ENCODE measurements at regions not wholly inside any gene's neighbourhood (a gene's known extent, or its start where the extent isn't known, plus 50 kb on each side); places are given as distances from the start of the nearest gene placed in this dataset.
"Not testable (repeated sequence)": the region's sequence is repeated elsewhere in the genome, so short reads cannot be mapped to it uniquely, and the experiment has no call there.

DNA sequence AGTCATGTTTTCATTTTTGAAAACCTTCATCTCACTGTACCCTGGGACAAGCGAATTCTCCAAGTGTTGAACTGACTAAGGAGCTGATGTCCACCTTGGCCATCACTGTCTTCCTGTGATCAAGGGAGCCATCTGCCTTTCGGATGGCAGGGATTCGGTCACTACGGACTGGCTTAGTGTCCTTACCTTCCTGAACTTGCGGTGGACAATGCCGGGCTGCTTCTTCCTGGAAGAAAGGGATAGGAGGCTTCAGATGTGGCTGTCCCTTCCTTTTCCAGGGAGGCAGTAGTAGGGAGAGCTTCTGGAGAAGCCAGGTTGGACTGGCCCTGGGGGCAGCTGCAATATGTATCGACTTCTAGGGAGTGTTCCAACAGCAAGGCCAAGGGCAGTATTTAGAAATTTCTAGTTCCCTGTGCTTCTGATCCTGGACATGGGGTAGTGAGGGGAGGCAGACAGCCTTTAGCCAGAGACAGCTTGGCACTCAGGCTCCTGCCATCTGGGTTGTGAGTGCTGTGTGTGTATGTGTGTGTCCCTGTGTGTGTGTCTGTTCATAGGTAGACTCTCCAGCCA is 114.6 kb downstream of the IER5 start:
- no peak for DNase-seq (ENCODE audit: low read depth in 2 of 2)

DNA sequence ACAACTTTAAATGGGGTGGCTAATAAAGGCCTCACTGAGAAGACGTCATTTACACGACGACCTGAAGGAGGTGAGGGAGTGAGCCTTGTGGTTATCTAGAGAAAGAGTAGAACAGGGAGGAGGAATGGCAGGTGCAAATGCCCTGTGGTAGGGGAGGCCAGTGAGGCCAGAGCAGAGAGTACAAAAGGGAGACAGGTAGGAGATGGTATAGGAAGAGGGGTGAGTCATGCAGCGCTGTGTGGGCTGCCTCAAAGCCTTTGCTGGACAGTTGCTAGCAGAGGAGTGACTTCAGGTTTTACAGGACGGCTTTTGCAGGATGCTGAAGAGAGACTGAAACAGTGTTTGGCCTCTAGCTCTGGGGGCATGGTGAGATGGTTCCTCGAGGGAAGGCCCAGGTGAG is 116.0 kb downstream of the IER5 start:
- no peak for DNase-seq (ENCODE audit: low read depth in 2 of 2)

DNA sequence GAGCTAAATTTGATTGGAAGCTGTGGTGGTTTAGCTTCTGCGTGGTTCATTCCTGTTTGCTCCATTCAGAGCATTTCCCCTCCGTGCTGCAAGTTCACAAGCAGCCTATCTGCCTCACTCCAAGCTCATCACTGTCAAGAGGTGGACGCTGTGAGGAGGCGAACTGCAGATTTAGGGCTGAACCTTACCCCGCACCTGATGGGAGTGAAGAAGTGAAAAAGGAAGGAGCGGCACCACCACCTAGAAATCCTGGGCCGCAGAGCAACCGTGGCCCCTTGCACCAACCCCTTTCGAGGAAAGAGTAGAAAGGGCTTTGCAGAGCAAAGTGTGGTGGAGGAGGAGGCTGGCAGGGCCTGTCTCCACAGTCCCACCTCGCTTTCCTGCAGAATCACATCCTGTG is 117.4 kb downstream of the IER5 start:
- no peak for DNase-seq (ENCODE audit: low read depth in 2 of 2)

DNA sequence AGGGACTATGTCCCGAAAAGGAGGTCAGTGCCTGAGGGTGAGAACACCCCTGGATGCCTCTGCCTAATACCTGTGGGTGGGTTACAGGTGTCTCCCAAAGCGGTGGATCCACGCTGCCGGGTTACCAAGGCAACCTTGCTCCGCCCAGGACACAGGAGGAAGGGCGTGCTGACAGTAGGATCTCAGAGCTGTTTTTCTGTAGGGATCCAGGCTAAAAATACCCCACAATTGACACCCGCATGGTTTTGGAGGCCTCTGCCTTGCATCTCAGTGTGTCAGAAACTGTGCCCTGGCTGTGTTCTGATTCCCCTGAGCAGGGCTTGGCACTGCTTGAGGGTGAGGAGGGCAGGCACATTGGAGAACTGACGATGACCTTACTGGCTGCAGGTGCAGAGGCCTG is 118.0 kb downstream of the IER5 start:
- DNase-seq (ENCODE audit: low read depth in 2 of 2): no peak

DNA sequence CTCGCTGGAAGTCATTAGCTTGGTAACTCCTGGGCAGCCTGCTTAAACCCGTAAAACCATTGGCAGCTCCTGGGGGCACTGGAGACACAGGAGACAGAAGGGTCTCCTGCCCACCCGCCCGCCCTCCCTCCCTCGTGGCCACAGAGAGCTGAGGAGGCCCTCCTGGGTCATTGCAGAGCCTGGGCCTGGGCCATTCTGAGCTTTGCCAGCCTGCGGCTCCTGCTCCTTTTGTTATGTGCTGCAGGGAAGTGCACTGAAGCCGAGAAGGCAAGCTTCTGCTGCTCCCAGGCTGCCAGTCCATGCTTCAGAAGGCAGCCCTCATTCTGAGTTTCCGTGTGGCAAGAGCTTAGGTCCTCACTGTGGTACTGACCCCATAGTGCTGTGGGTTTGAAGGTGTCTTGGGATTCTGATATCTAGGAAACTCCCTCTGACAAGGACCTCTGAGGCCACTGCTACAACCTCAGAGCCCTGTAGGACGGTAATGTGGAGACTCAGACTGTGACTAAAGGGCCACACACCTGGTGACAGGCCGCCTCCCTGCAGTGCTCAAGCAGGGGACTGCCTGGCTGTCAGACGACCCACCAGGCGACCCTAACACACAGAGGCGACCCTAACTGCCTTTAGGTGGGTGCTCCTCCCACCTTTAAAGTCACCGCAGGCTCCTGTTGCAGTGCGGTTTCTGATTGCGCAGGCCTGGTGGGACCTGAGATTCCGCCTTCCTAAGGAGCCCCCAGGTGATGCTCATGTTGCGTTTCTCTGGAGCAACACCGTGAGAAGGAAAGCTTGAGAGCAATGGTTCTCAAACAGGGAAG is 118.7 kb downstream of the IER5 start:
- DNase-seq (ENCODE audit: low read depth in 2 of 2): no peak

DNA sequence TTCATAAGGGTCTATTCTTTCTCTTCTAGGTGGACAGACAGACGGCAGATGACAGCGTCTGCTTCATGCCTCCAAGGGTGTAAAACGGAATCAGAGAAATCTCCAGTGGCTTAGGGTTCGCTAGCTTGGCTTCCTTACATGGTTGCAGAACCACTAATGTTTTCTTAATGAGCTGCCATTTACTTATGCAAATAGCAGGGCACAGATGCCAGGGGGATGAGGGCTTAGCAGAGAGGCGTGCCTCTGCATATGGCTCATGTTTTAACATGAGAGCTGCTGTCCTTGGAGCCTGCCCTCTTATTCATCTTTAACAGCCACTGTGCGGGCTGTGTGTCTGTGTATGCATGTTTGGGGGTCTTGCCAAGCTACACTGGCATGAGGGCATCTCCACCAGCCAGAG is 119.6 kb downstream of the IER5 start:
- no peak for DNase-seq (ENCODE audit: low read depth in 2 of 2)

DNA sequence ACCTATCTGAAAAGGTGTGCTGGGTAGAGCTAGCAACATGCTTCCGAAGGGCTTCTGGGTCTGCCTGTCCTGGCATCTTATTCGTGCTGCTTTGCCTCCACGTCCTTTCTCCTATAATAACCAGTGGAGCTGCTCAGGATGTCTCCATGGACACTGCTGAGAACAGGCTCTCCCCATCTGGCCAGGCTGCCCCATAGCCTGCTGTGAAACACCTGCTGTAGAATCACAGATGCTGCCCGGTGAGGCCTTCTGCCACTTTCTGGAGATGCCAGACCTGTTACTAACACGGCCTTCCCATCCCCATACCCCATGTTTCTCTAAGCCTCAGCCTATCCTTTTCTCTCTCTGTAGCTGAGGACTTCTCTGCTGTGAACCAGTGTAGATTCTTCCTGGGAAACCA is 120.5 kb downstream of the IER5 start:
- DNase-seq (ENCODE audit: low read depth in 2 of 2): no peak

DNA sequence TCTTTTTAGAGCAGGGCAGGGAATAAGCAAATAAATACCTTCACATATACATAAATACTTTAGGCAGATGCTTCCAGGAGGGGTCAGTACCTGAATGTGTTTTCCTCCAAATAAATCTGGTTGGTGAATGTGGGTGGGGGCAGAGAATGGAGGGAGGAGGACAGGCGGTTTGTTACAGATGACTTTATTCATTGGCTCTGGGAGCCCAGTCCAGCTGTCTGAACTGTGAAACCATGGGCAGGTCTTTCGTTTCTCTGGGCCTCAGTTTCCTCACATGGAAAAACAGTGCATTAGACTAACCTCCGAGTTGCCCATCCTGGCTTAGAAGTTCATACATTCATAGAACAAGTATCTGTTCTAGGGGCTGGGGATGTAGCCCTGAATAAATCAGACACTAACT is 124.6 kb downstream of the IER5 start:
- no peak for DNase-seq (ENCODE audit: low read depth in 2 of 2)

DNA sequence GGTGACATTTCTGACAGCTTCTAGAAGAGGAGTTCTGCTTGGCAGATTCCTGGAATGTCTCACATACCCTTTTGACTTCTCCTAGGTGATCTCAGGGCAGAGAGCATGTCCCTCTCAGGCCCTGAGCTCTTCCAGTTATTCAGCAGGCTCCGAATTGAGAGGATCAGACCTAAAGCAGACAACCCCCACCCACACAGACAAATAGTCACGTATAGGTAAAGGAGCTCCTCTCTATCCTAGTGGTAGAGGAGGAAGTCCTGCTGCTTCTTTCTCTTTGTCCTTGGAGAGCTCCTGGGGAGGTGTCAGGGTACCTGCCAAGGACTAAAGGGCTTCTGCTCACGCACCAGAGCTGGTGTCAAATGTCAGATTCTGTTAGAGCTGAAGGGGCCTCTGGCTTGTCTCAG is 128.1 kb downstream of the IER5 start:
- no peak for DNase-seq (ENCODE audit: low read depth in 2 of 2)

DNA sequence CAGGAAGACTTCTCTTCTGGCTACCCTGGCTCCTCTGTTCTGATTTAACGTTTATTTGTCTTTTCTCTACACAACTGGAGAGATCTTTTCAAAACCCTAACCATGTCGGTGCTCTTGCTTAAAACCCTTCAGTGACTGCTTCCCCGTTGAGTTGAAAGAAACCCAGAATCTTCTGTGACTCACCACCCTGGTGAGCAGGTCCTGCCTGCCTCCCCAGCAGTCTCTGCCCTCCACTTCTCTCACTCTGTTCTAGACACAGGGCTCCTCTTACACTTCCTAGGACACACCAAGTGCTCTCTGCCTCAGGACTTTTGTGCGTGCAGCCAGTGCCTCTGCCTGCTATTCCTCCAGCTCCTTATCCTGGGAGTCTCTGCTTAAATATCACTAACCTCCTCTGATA is 131.4 kb downstream of the IER5 start:
- no peak for DNase-seq (ENCODE audit: low read depth in 2 of 2)

DNA sequence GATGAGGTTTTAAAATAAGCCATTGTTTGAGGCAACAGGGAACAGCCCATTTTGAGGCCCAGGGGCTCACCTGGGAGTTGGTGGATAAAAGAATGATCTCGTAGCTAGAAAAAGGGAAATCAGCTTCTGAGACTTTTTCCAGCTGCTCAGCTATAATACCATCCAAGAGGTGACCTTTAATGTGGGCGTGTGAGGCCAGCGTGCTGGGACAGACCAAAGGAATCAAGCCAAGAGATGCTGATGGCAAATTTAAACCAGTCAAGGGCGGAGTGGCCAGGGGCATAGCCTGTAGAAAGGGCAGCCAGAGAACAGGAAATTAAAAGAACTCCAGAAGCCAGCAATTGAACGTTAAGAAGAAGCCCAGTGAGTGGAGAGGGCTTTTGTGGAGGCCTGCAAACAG is 132.6 kb downstream of the IER5 start:
- DNase-seq (ENCODE audit: low read depth in 2 of 2): no peak

DNA sequence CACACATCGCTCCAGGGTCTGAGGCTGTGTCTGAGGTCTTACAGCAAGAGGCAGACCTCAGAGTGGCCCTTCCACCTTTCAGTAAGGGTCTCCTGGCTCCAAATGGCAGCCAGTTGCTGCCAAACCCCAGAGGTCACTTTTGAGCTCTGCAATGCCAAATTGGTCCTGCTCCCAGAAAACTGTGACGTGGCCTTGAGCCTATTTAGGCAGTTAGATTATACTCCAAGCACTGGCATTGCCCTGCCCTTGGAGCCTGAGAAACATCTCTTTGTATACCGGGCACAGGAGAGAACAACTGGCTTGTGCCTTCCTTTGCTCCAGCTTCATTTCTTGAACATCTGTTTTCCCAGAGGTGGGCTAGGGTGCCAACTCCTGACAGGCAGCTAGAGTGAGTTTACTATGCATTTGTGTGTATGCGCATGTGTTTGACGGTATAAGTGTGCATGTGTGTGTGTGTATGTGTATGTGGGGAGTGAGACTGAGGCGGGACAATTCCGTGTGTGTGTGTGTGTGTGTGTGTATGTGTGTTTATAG is 134.5 kb downstream of the IER5 start:
- no peak for DNase-seq (ENCODE audit: low read depth in 2 of 2)

DNA sequence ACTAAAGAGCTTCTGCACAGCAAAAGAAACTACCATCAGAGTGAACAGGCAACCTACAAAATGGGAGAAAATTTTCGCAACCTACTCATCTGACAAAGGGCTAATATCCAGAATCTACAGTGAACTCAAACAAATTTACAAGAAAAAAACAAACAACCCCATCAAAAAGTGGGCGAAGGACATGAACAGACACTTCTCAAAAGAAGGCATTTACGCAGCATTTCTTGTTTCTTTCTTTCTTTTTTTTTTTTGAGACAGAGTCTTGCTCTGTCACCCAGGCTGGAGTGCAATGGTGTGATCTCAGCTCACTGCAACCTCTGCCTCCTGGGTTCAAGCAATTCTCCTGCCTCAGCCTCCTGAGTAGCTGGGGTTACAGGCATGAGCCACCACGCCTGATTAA is 138.2 kb downstream of the IER5 start:
- DNase-seq (ENCODE audit: low read depth in 2 of 2): not testable (repeated sequence)

DNA sequence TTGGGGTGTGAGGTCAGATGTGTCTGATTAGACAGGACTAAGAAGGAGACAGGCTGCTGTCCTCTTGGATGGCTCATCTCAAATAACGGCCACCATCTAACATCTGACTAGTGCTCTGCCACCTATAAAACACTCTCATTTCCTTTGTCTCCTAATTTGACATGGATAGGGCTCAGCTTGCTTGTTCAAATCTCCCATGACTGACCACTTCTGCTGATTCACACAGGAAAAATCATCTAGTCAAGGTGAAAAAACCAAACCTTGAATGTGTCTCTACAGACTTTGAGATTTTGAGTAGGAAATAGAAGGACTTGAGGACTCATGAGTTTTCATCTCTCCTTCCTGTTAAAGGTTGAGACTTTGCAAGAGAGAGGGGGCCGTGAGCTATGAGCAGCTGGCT is 150.6 kb downstream of the IER5 start:
- no peak for DNase-seq (ENCODE audit: low read depth in 2 of 2)

DNA sequence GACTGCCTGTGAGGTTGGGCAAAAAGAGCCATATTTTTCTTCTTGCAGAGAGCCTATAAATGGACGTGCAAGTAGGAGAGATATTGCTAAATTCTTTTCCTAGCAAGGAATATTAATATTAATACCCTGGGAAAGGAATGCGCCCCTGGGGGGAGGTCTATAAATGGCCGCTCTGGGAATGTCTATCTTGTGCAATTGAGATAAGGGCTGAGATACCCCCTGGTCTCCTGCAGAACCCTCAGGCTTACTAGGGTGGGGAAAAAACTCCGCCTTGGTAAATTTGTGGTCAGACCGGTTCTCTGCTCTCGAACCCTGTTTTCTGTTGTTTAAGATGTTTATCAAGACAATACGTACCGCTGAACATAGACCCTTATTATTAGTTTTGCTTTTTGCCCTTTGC is 157.8 kb downstream of the IER5 start:
- not testable (repeated sequence) for DNase-seq (ENCODE audit: low read depth in 2 of 2)

DNA sequence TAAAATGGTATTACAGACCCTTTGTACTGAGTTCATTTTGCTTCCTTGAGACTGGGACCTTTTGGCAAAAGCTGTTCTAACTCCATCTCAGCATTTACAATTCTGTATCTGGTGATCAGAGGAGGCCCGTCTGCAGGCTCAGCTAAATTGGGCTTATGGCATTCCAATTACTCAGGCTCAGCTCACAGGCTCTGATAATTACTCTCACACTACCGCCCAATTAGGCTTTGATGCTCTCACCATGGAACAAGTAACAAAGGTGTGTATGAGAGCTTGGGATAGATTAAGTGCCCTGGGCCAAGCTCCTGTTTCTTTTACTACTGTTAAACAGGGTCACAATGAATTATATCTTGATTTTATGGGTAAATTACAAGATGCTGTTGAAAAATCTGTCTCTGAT is 159.9 kb downstream of the IER5 start:
- DNase-seq (ENCODE audit: low read depth in 2 of 2): not testable (repeated sequence)

DNA sequence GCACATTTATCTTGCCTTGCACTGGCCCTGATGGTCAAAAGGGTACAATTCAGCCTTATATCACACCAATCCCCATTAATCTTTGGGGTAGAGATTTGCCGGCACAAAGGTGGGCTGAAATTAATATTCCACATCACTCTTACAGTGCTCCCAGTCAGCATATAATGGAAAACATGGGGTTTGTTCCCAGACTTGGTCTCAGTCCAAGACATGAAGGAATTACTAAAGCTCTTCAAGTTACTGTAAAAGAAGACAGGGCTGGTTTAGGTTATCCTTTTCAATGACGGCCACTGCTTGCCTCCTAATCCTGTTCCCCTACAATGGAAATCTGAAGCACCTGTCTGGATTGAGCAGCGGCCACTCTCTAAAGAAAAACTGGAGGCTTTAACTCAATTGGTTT is 160.7 kb downstream of the IER5 start:
- no peak for DNase-seq (ENCODE audit: low read depth in 2 of 2)

DNA sequence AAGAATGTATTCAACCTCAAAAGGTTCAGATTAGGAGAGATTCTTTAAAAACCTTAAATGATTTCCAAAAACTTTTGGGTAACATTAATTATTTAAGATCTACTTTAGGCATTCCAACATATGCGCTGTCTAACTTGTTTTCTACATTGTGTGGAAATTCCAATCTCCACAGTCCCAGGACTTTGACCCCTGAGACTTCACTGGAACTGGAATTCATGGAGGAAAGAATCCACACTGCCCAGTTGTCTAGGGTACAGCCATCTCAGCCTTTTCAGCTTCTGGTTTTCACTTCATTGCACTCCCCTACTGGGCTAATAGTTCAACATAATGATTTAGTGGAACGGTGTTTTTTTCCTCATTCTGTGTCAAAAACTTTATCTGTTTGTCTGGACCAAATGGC is 161.5 kb downstream of the IER5 start:
- no peak for DNase-seq (ENCODE audit: low read depth in 2 of 2)

DNA sequence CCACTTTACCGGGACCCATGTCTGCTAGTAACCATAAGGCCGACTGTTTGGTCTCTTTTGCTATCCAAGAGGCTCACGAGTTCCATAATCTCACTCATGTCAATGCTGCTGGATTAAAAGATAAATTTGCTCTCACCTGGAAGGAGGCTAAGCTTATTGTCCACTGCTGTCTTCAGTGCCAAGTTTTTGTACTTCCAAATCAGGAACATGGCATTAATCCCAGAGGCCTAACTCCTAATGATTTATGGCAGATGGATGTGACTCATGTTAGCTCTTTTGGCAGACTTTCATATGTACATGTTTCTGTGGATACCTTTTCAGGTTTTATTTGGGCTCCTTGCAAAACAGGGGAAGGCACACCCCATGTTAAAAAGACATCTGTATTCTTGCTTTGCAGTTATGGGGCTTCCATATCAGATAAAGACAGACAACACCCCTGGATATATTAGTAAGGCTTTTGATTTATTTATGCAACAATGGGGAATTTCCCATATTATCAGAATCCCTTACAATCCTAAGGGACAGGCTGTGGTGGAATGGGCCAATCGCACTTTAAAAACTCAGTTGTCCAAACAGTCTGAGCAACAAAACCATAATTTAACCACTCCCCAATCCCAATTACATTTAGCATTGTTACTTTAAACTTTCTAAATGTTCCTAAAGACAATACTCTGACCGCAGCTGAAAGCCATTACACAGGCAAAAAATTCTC is 162.7 kb downstream of the IER5 start:
- no peak for DNase-seq (ENCODE audit: low read depth in 2 of 2)

DNA sequence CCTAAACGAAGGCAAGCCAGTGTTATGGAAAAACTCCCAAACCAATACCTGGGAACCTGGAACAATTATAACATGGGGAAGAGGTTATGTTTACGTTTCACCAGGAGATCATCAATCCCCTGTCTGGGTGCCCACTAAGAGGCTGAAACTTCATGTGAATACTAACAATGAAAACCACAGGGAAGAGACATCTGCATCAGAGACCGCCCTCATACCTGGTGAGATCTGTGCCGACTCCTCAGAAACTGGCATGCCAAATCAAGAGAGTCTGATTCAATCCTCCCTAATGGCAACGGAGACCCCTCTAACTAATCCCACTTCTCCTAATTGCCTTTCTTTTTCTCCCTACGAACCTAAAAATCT is 163.2 kb downstream of the IER5 start:
- DNase-seq (ENCODE audit: low read depth in 2 of 2): no peak

DNA sequence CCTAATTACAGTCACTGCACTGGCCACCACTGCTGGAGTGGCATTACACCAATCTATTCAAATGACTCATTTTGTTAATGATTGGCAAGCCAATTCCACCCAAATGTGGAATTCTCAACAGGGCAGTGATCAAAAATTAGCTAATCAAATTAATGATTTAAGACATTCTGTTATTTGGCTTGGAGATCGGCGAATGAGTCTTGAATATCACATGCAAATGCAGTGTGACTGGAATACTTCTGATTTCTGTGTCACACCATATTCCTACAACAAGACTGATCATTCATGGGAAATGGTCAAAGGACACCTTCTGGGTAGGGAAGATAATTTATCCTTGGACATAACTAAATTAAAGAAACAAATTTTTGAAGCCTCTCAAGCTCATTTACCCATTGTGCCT is 165.1 kb downstream of the IER5 start:
- DNase-seq (ENCODE audit: low read depth in 2 of 2): not testable (repeated sequence)

DNA sequence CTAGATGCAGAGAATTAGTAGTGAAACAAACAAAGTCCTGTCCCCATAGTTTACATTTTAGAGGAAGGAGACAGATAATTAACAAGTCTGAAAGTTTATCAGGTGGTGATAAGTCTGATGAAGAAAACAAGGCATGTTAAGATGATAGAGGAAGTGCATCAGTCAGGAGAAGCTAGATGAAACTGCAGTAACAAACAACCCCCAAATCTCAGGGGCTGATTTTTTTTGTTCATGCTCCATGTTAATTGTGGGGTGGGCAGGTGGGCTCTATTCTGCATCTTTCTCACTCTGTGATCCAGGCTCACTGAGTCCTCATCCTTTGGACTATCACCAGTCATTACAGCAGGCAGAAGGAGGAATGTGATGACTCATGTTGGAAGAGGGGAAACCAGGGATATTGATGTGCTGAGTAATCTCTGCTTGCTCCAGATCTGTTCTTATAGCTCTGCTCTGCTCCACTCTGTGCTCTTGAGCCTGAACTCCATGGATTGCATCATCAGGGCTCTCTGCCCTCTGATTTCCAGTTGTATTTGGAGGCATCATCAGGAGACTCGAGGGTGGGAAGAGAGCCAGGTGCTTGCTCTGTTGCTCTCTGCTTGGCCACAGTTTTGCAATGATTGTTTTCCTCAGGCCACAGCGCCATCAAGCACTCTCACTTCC is 166.9 kb downstream of the IER5 start:
- DNase-seq (ENCODE audit: low read depth in 2 of 2): no peak
